ENCODE measurements at regions not wholly inside any gene's neighbourhood (a gene's known extent, or its start where the extent isn't known, plus 50 kb on each side); places are given as distances from the start of the nearest gene placed in this dataset.

DNA sequence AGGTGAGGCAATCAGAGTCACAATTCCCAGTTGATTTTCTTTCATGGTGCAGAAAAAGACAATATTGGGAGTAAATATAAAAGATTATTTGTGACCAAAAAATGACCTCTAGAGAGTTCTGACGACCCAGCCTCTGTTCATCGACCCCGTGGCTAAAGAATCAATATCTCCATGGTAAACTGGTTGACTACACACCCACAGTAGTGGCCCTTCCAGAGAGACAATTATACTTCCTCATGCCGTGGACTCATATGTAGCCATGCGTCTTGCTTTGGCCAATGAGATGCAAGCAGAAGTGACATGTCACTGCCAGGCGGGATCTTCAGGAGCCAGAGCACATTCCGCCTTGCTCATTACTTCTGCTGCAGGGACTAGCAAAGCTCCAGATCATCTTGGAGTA lies 163.3 kb upstream of the RAD23B start:
- DNase-seq = no peak

DNA sequence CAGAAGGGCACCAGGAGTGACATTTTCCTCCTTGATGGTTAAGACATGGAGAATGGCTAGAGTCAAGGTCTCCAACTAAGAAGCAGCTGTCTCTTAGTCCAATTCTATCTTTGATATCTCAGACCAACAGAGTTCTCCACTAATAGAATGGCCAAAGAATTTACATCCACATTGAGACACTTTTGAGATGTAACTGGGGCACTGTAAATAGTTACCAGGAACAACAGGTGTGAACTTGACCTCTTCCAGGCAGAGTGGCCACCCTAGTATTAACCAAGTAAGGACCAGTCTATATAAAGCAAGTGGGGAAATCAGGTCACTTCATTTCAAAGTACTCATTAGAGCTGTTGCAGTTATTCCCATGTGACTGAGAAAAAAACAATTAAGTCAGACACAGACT lies 159.7 kb upstream of the RAD23B start:
- no peak for DNase-seq

GRCh38 chr9:107127608-107128007 lies 155.5 kb upstream of the RAD23B start:
- no peak for DNase-seq

DNA sequence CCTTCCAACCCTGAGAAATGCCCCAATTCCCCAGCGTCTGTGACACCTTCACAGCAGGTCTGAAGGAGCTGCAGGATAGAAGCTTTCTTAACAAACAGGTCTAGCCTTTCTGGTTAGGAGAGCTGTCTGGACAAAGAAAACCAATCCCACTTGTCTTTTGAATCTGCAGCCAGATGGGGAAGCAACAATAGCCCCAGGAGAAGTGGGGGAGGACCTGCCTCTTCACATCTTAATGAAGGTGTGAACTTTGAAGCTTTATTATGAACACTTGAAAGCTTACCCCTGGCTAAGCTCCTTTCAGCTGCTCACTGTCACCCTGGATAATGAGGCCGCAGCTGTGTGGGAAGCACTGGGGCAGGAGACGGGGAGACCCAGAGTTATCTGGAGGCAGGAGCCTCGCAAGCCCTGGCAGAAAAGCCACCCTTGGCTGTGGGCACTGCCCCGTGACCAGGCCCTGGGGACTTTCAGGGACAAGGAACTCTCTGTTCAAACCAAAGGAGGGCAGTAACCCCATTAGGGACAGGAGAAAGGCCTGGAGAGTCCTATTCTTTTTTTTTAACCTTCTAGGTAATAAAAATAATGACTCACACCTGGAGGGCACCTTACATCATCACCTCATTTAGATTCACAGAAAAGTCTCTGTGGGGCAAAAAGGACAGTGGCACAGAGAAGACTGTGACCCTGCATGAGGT lies 151.8 kb upstream of the RAD23B start:
- no peak for DNase-seq

DNA sequence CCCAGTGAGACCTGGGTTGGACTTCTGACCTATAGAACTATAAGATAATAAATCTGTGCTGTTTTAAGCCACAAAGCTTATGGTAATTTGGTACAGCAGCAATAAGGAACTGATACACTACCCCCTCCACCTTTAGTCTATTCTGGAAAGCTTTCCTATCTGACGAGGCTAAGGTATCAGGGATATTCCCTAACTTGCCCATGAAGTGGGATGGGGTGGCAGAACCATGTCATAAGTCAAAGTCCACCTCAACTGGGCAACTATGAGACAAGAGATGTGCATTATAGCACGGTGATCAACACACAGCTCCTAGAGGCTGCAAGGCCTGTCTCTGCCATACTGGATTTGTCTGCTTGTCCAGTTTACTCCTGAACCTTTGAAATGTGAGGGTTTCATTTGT lies 146.8 kb upstream of the RAD23B start:
- DNase-seq = no peak

GRCh38 chr9:107137495-107138202 lies 145.4 kb upstream of the RAD23B start:
- no peak for DNase-seq

- DNase-seq = no peak
Measured at GRCh38 chr9:107138261-107138992, 144.7 kb upstream of the RAD23B start.

DNA sequence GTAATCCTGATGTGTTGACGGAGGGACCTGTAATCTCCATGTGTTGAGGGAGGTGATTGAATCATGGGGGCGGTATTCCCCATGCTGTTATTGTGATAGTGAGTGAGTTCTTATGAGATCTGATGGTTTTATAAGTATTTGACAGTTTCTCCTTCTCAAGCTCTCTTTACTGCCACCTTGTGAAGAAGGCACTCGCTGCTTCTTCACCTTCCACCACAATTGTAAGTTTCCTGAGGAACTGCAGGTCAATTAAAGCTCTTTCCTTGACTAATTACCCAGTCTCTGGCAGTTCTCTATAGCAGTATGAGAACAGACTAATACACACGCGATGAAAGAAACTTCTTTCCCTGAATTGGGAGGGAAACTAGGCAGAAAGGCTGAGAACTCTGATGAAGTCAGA lies 141.1 kb upstream of the RAD23B start:
- no peak for DNase-seq

DNA sequence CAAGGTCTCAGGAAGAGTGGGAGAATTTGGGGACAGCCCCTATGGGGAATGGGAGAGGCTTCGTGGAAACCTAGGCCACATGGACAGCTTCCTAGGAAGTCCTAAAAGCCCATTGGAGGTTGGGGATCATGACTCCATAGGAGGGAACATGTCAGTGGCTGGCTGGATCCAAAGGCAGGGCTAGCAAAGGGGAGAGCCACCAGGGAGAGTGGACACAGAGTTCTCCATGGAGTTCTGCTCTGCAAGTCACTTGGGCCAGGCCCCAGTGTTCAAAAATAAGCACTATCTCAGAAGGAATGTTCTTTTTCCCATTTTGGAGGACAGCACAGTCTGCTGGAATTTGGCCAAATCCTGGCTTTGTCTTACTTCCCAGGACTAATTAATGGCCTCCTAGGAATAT lies 140.6 kb upstream of the RAD23B start:
- DNase-seq = no peak

- no peak for DNase-seq
Measured at GRCh38 chr9:107142896-107143603, 140.0 kb upstream of the RAD23B start.

DNA sequence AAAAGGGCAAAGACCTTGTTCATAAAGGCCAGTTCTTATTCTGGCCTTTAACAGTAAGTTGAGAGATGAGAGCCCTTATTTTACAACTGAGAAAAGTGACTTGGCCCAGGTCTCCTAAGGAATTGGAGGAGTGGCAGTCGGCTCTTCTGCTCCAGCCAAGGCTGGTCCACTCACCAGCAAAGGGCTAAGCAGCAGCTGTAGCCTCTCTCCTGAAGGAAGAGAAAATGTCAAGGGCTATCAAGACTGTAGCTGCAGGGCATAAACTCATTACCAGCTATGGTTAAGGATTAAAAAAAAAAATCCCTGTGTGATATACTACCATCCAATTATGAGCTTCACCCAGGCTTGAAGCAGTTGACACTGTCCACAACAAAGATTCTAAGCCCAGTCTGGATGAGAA lies 138.6 kb upstream of the RAD23B start:
- no peak for DNase-seq

DNA sequence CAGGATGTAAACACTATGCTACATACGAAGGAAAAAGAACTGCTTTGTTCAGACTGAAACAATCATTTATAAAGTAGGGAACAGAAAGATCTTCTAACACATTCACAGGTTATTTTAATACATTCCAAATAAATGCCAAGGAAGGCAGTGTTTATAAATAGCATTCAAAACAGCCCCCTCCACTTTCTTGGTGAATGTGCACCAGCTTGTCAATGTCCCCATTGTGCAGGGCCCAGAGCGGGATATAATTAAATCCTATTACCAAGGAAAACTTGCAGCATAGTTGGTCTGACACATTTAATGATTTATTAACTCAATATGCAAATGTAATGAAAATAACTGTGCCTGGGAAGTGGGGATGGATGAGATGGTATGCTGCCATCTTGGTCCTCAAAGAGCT lies 135.9 kb upstream of the RAD23B start:
- DNase-seq = no peak

DNA sequence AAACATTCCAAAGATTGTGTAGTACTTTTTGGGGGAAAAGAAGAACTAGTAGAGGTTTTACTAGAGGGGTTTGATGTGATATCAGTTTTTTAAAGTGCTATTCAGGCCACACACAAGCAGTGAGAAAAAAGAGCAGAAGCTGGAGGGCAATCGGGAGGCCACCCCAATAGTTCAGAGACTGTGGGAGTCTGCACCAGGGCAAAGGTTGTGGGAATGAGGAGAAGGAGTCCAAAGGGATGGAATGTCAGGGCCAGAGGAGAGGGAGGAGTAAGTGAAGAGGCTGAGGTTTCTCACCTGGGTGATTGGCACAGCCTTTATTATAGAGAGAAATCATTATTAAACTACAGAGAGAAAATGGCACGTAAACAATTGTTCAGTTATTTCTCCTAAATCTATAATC lies 134.9 kb upstream of the RAD23B start:
- no peak for DNase-seq

DNA sequence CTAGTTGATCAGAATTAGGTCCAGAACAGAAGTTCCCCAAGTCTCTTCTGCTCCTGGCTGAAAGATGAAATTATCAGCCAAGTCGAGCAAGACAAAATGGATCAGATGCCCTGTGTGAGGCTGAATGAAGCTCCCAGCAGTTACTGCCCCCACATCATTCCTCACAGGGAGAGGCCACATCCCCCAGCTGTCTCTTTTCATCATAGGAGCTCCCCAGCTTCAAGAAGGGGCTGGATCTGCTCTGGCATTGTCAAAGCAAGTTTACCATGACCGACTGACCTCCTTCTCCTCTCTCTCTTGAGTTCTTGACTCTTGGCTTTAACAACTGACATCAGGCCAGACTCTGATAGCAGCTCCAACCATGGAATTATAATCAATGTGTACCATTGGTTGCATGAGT lies 133.3 kb upstream of the RAD23B start:
- DNase-seq = no peak

DNA sequence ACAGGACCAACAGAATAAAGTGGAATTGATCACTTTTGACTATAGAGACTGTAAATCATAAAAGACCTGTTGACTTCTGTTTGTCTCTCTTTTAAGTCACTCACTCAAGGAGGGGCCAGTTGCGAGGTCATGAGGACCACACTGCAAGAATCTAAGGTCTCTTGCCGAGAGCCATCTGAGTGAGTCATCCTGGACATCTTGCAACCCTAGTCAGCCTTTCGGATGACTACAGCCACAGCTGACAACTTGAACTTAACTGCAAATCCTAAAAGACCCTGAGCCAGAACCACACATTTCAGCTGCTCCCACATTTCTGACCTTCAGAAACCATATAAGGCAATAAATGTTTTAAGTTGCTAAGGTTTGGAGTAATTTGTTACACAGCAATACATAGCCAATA lies 129.7 kb upstream of the RAD23B start:
- no peak for DNase-seq

- no peak for DNase-seq
Measured at GRCh38 chr9:107154291-107154690, 128.8 kb upstream of the RAD23B start.

DNA sequence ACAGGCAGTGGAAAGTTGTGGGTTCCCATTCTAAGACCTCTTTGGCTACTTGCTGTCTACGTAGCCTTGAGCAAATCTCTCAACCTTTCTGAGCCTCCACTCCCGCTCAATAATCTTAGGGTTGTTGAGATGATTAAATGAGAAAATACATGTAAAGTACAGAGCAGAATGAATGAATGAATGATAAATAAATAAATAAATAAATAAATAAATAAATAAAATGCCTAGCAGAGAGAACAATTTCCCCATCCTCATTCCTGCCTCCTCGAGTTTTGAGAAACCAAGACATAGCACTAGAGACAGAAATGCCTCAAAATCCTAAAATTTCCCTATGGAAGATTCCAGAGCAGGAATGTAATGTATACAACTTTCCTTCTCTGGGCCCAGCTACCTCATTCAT lies 128.3 kb upstream of the RAD23B start:
- DNase-seq = no peak

GRCh38 chr9:107155244-107155817 lies 127.7 kb upstream of the RAD23B start:
- DNase-seq = no peak

DNA sequence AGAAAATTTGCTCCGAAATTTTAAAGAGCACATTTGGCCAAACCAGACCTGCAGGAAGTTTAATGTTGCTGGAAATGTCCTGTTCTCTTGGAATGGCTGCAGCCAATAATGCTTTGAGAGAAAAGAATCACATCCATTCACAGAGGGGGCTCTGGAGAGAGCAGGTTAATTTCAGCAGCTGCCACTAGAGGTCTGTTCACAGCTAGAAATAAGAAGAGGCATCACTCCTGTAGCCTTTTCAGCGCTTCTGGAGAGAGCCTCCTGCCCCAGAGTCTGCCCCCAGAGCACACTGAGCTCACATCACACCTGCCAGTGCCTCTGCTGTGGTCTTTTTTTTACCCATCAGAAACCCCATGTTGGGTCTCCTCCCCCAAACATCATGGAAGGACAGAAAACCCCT lies 124.8 kb upstream of the RAD23B start:
- DNase-seq = no peak

DNA sequence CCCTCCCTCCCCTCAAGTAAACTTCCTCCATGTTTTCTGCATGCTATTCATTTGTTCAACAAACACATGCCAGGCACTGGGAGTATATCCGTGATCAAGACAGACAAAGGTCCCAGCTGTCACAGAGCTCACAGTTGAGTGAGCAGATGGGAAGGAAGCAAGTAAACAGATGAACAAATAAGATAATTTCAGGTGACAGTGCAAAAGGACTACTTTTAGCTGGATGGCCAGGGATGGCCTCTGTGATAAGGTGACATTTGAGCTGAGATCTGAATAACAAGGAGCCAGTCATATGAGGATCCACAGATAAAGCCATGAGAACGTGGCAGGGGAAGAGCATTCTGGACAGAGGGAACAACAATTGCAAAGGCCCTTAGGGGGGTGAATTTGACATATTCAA lies 121.7 kb upstream of the RAD23B start:
- peak; percentile 25 to 48 for DNase-seq

- no peak for DNase-seq
Measured at GRCh38 chr9:107163370-107163769, 119.7 kb upstream of the RAD23B start.

DNA sequence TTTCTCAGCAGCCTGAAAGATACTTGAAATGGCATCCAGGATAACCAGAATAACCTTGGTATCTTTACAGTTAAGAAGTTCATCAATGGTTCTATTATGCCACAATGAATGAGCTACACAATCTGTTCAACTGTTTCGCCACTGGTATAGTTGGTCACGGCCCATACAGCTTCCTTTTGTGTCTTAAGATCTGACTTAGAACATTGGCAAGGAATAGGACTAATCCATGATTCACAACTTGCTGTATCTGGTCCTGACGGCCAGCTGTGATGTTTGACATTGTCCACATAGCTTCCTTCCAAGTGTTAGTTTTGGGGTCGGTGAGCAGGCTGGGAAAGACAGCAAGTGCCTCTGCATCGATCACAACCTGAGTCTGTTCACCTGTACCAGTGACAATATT lies 113.3 kb upstream of the RAD23B start:
- DNase-seq = no peak

DNA sequence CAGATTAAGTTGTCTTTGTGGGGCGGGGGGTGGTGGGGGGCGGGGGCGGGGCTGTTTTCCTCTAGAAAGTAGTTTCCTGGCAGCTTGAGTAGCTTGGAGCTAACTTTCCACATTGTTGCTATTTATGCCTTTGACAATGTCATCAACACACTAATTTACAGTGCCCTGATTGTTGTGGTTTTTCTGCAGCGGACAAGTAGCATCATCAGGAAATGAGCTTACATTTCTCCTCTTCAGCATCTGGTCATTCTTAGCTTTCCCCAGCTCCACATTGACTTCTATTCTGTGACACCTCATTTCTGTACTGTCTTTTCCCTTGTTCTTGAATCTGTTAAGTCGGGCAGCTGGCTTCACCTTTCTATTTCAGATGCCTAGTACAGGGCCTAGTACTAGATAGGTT lies 112.3 kb upstream of the RAD23B start:
- DNase-seq = no peak

All from NCI-H1930 (cell line).